ENCODE measurements at regions not wholly inside any gene's neighbourhood (a gene's known extent, or its start where the extent isn't known, plus 50 kb on each side); places are given as distances from the start of the nearest gene placed in this dataset.

DNA sequence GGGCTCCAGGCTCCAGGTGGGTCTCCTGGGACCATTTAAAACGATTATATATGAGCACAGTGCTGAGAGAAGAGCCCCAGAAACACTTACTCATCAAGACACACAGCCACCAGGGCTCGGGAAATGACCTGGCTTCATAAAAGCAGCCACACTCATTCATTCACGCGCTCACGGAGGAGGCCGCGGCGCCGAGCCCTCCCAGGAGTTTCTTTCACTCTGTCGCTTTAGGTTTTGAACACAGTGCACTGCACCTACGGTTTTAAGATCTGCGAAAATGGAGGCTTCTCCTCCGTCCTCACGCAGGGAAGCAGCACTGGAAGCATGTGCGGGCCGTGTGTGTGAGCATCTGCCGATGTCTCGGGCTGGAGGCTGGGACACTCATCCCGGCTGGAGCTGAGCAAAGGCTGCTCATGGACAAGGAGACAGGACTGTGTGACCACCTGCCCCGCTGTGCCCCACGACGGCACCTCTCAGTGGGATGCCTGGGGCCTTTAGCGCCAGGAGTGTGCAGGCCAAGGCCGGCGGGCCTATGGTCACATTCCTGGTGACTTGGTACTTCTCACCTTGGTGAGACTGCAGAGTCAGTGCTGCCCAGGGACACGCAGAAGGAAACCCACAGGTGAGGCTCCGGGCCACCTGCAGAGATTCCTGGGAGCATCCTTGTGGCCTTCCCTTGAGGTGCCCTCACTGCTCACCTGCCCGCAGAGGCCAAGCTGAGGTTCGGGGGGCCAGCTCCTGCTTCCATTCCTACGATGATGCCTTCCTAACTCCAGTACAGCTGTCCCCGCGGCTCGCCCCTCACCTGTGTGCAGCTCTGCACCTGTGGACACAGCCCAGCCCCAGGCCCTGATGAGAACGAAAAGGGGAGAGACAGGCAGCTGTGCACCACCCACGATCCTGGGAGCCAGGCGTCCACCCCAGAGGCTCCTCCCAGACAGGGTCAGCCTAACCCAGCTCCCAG lies 872.0 kb downstream of the BRD1 start:
- Histone ChIP-seq H3K9me2 (replicated peaks; ENCODE audit: control insufficient read depth, low read length) (no peaks in the 10 kb centered on the region), H3K79me2 (ENCODE audit: control insufficient read depth, low read length) (no peaks in the 10 kb centered on the region), H3K4me2 (ENCODE audit: low read length) (no peak overlapping the region), H3K4me1 (ENCODE audit: control insufficient read depth, low read length) (no peaks in the 10 kb centered on the region), H3K4me3 (ENCODE audit: low read length) (no peak overlapping the region), H3F3A (ENCODE audit: control insufficient read depth, insufficient read depth) (no peaks in the 10 kb centered on the region), H3K36me3 (ENCODE audit: control insufficient read depth, low read length) (no peaks in the 10 kb centered on the region), H4K20me1 (ENCODE audit: control insufficient read depth, insufficient read depth, low read depth, low read length) (no peaks in the 10 kb centered on the region), H3K27me3 (ENCODE audit: control insufficient read depth, low read length) (no peaks in the 10 kb centered on the region), H3K27ac (ENCODE audit: low read depth, low read length) (no peak overlapping the region), H3K9me3 (ENCODE audit: control insufficient read depth, insufficient read depth, low read length) (no peaks in the 10 kb centered on the region)
- TF ChIP-seq, protein P1, sequence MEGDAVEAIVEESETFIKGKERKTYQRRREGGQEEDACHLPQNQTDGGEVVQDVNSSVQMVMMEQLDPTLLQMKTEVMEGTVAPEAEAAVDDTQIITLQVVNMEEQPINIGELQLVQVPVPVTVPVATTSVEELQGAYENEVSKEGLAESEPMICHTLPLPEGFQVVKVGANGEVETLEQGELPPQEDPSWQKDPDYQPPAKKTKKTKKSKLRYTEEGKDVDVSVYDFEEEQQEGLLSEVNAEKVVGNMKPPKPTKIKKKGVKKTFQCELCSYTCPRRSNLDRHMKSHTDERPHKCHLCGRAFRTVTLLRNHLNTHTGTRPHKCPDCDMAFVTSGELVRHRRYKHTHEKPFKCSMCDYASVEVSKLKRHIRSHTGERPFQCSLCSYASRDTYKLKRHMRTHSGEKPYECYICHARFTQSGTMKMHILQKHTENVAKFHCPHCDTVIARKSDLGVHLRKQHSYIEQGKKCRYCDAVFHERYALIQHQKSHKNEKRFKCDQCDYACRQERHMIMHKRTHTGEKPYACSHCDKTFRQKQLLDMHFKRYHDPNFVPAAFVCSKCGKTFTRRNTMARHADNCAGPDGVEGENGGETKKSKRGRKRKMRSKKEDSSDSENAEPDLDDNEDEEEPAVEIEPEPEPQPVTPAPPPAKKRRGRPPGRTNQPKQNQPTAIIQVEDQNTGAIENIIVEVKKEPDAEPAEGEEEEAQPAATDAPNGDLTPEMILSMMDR (IDR thresholded peaks at IDR 0.05; ENCODE audit: low read depth, low read length, poor library complexity, severe bottlenecking), result no peak
- no peak for TF ChIP-seq EZH2phosphoT487 (IDR thresholded peaks at IDR 0.05; ENCODE audit: borderline replicate concordance, low read length)

DNA sequence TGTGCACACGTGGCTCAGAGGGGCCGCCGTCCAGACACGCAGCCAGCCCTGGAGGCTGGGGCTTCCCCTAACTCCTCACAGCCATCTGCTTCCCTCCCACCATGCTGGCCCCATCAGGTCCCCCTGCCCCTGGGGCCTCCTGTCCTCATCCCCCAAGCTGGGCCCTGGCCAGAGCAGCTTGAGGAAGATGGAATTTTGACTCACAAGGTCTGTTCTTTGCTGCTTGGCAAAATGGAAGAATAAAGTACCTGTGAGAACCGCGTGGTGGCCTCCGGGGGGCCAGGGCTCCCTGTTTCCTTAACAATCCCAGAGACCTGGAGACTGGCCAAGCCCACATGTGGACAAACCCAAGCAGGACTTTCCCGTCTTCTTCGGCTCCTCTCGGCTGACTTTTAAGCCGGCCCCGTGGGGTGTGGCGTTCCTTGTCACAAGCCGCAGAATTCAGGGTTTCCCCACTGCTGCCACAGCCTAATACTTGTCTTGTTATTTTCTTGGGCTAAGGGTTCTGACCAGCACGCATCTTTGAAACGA lies 872.8 kb downstream of the BRD1 start:
- no peaks in the 10 kb centered on the region for H3F3A ChIP-seq (ENCODE audit: control insufficient read depth, insufficient read depth)
- H3K9me2 ChIP-seq (replicated peaks; ENCODE audit: control insufficient read depth, low read length), result no peaks in the 10 kb centered on the region
- TF ChIP-seq, protein P1 (IDR thresholded peaks at IDR 0.05; ENCODE audit: low read depth, low read length, poor library complexity, severe bottlenecking), result no peak
- TF ChIP-seq EZH2phosphoT487 (IDR thresholded peaks at IDR 0.05; ENCODE audit: borderline replicate concordance, low read length), result no peak
- H3K36me3 ChIP-seq (ENCODE audit: control insufficient read depth, low read length), result no peaks in the 10 kb centered on the region
- no peak overlapping the region for H3K27ac ChIP-seq (ENCODE audit: low read depth, low read length)
- H3K9me3 ChIP-seq (ENCODE audit: control insufficient read depth, insufficient read depth, low read length), result no peaks in the 10 kb centered on the region
- H3K4me3 ChIP-seq (ENCODE audit: low read length), result no peak overlapping the region
- H3K79me2 ChIP-seq (ENCODE audit: control insufficient read depth, low read length), result no peaks in the 10 kb centered on the region
- no peaks in the 10 kb centered on the region for H4K20me1 ChIP-seq (ENCODE audit: control insufficient read depth, insufficient read depth, low read depth, low read length)
- H3K4me2 ChIP-seq (ENCODE audit: low read length), result no peak overlapping the region
- no peaks in the 10 kb centered on the region for H3K27me3 ChIP-seq (ENCODE audit: control insufficient read depth, low read length)
- H3K4me1 ChIP-seq (ENCODE audit: control insufficient read depth, low read length), result no peaks in the 10 kb centered on the region

DNA sequence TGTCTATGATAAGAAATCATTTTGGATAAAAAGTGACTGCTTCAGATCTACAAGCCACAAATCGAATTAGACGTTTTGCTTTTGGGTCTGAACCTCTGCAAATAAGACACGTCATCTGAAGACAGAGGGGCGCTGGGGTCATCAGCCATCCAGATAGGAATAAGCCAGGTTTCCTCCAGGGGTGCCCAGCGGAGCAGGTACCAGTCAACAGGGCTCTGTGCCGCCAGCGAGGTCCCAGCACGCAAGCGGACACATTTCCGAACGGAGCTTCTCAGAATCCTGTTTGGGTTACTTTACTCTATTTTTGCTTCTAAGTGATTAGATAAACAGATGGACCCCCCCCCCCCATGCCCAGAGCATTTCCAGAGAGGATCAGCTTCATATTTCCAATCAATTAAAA lies 873.8 kb downstream of the BRD1 start:
- H3K9me3 ChIP-seq (ENCODE audit: control insufficient read depth, insufficient read depth, low read length), result no peaks in the 10 kb centered on the region
- H3K4me3 ChIP-seq (ENCODE audit: low read length), result no peak overlapping the region
- H3K4me1 ChIP-seq (ENCODE audit: control insufficient read depth, low read length), result no peaks in the 10 kb centered on the region
- no peaks in the 10 kb centered on the region for H3K27me3 ChIP-seq (ENCODE audit: control insufficient read depth, low read length)
- H3K27ac ChIP-seq (ENCODE audit: low read depth, low read length), result no peak overlapping the region
- H3K4me2 ChIP-seq (ENCODE audit: low read length), result no peak overlapping the region
- H3K36me3 ChIP-seq (ENCODE audit: control insufficient read depth, low read length), result no peaks in the 10 kb centered on the region
- no peak for TF ChIP-seq EZH2phosphoT487 (IDR thresholded peaks at IDR 0.05; ENCODE audit: borderline replicate concordance, low read length)
- TF ChIP-seq, protein P1 (IDR thresholded peaks at IDR 0.05; ENCODE audit: low read depth, low read length, poor library complexity, severe bottlenecking), result no peak
- no peaks in the 10 kb centered on the region for H3F3A ChIP-seq (ENCODE audit: control insufficient read depth, insufficient read depth)
- H3K79me2 ChIP-seq (ENCODE audit: control insufficient read depth, low read length), result no peaks in the 10 kb centered on the region
- no peaks in the 10 kb centered on the region for H4K20me1 ChIP-seq (ENCODE audit: control insufficient read depth, insufficient read depth, low read depth, low read length)
- H3K9me2 ChIP-seq (replicated peaks; ENCODE audit: control insufficient read depth, low read length), result no peaks in the 10 kb centered on the region
